GM08714 (cell line): ENCODE measurements at regions not wholly inside any gene's neighbourhood (a gene's known extent, or its start where the extent isn't known, plus 50 kb on each side); places are given as distances from the start of the nearest gene placed in this dataset.

Experiments used
- H3K4me3 ChIP-seq: fragments of 200-500 bp; sonication (Bioruptor generic); 2 replicates; pipeline ENCODE4 v1.5.1; 2014; ENCODE audit warnings: mild to moderate bottlenecking, low read length, inconsistent platforms
- ZNF274 ChIP-seq: IDR thresholded peaks from 2 replicates; pipeline ENCODE4 v1.6.1; 2012; ENCODE audit warnings: mild to moderate bottlenecking, low read depth, low read length

DNA sequence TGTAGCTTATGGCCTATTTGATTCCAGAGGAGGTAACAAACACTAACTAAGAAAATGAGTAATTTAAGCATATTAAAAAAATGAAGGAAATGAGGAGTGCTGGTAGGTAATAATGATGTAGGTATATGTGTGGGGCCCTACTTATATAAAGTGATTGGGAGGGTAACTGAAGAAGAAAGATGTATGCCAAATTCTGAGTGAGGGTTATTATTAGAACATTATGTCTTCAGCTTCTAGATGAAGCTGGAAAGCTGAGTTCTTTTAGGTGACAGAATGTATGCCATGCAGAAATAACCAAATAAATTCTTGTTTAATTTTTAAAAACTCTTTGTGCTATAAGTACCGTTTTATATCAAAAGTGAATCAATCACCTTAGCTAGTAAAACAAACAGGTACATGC is 479.6 kb upstream of the TENM4 start:
- TF ChIP-seq ZNF274, result no peak
- no peak overlapping the region for H3K4me3 ChIP-seq

GRCh38 chr11:79919350-79919749 is 478.5 kb upstream of the TENM4 start:
- H3K4me3 ChIP-seq, result no peak overlapping the region
- no peak for TF ChIP-seq ZNF274

DNA sequence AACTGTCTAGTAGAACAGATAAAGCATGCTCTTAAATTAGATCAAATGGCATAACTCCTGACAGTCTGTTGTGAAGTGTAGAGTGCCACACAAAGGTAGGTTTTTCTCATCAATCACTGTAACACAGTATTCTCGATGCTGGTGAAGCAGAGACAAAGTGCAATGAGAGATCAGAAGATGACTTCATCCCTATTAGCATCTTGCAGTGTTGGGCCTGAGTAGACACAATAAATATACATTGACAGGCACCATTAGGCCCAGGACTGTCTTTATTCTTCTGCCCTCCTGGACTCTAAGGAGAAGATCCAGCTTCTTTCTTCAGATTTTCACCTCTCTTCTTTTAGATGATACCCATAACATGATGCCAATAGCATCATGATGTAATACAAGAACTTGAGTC is 478.0 kb upstream of the TENM4 start:
- H3K4me3 ChIP-seq, result no peak overlapping the region
- no peak for TF ChIP-seq ZNF274

DNA sequence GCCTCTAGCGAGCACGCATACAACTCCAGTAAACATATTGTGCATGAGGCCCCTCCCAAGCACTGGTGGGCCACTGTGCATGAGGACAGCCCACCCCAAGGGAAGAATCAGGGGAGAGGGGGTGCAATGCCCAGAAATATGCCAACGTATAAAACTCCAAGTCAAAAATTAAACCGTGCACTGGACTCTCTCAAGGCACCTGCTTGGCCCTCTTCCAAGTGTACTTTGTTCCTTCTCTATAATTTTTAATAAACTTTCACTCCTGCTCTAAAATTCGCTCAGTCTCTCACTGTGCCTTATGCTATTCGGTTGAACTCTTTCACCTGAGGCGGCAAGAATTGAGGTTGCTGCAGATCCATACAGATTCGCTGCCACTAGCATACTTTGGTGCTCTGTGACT is 465.3 kb upstream of the TENM4 start:
- no peak for TF ChIP-seq ZNF274
- H3K4me3 ChIP-seq, result no peak overlapping the region

DNA sequence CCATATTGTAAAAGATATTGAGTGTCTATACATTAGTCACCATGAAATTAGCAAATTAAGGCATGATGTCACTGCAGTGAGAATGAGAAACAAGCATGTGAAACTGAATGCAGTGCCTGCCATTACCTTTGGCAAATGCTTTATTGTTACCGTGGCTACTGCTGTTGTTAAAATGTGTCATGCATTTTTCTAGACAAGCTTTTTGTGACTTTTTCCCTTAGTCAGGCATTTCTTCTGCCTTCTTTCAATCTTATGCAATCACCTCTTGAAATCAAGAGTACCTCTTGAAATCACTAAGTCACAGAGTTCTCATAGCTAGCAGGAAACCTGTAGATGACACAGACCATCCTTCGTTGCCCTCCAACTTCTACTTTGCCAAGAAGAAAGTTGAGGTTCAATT is 461.7 kb upstream of the TENM4 start:
- H3K4me3 ChIP-seq, result no peak overlapping the region
- no peak for TF ChIP-seq ZNF274

- H3K4me3 ChIP-seq, result no peak overlapping the region
- TF ChIP-seq ZNF274, result no peak
Measured at GRCh38 chr11:79897896-79898295, 457.1 kb upstream of the TENM4 start.

GRCh38 chr11:79896258-79896657 is 455.4 kb upstream of the TENM4 start:
- no peak for TF ChIP-seq ZNF274
- no peak overlapping the region for H3K4me3 ChIP-seq

- H3K4me3 ChIP-seq, result no peak overlapping the region
- no peak for TF ChIP-seq ZNF274
Measured at GRCh38 chr11:79894111-79894510, 453.3 kb upstream of the TENM4 start.

GRCh38 chr11:79890272-79890671 is 449.4 kb upstream of the TENM4 start:
- TF ChIP-seq ZNF274, result no peak
- no peak overlapping the region for H3K4me3 ChIP-seq

GRCh38 chr11:79864882-79865281 is 424.1 kb upstream of the TENM4 start:
- H3K4me3 ChIP-seq, result no peak overlapping the region

DNA sequence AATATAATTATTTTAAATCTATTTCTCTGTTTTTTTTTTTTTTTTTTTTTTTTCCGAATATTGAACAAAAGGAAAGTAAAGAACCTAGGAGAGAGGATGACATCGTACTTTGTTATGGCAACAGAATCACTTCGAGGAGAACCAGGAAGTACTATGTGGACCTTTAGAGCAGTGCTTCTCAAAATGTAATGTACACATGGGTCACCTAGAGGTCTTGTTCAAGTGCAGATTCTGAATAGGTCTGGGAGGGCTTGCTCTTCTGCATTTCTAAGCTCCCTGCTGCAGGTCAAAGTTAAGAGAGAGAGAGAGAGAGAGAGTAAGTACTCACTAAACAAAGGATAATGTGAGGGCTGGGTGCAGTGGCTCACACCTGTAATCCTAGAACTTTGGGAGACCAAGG is 419.5 kb upstream of the TENM4 start:
- no peak overlapping the region for H3K4me3 ChIP-seq
- no peak for TF ChIP-seq ZNF274

More at GRCh38 chr11:79864882-79865281, 424.1 kb upstream of the TENM4 start:
- TF ChIP-seq ZNF274, result no peak

- H3K4me3 ChIP-seq, result no peak overlapping the region
- TF ChIP-seq ZNF274, result no peak
Measured at GRCh38 chr11:79857377-79858214, 416.8 kb upstream of the TENM4 start.

DNA sequence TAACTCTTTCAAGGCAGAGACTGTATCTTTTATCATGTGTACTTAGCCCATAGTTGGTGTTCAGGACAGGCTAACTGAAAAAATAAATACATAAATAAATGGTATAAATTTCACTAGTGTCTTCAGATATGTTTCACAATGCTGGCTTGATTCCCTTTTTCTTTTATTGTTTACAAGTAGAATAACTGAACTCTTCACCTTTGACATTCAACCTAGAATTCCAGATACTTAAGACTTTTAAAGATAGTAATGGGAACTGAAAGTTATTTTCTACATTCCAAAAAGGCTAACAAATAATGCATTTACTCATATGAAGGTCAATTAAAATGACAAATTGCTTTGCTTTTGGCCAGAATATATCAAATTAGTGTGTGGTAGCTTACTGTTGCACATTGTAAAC is 411.3 kb upstream of the TENM4 start:
- no peak for TF ChIP-seq ZNF274
- no peak overlapping the region for H3K4me3 ChIP-seq

DNA sequence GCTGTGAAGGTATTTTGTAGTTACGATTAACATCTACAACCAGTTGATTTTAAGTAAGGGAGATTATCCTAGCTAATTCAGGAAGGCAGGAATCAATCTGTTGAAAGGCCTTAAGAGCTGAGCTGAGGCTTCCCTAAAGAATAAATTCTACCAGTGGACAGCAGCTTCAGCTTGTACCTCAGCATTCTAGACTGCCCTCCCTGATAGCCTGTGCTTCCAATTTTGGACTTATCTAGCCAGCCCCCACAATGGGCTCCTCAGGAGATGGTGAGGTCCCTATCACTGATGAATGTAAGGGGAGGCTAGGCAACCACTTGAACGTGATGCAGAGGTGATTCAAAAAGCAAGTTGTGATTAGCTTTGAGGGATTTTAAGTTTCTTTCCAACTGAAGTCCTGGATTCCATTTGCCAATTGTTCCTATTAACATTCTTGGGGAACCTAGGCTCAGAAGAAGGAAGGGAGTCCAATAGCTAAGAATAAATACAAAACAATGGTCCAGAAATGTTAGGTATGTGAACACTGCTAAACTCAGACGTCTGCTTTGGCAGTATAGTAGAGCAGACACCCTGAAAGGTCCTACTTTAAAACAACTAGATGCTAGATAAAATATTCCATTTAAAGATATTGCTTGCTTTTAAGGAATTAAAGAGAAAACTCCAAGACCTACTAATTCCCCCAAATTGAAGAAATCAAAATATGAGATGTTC is 404.3 kb upstream of the TENM4 start:
- TF ChIP-seq ZNF274, result no peak
- no peak overlapping the region for H3K4me3 ChIP-seq

DNA sequence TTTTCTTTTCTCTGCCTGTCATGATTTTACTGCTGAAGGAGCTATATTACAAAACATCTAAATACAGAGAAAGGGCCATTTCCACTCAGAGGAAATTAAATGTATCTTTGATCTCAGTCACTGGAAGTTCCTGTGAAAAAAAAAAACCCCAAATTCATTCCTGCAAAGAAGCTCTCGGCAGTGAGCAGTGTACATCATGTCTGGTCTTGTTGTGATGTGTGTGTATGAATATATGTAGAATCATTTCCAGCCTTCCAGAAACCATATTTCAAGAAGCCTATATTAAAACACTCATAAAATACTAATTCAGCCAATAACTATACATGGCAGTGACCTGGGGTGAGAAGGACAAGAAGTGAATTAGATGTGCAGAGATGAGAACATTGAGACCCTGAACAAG is 393.2 kb upstream of the TENM4 start:
- TF ChIP-seq ZNF274, result no peak
- H3K4me3 ChIP-seq, result no peak overlapping the region
